ENCODE measurements at regions not wholly inside any gene's neighbourhood (a gene's known extent, or its start where the extent isn't known, plus 50 kb on each side); places are given as distances from the start of the nearest gene placed in this dataset.

DNA sequence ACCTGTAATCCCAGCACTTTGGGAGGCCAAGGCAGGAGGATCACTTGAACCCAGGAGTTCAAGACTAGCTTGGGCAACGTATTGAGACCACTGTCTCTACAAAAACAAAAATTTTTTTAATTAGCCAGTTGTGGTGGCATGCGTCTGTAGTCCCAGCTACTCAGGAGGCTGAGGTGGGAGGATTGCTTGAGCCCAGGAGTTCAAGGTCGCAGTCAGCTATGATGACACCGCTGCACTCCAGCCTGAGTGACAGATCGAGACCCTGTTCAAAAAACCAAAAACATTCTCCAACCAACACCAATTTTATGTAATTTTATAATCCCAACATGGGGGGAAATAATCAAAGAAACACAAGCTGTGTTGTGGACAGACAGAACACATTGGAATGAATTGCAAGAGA is 54.6 kb upstream of the TNRC6A start:
- no peak overlapping the region for H3K4me3 ChIP-seq
- no peaks in the 10 kb centered on the region for H3K9me3 ChIP-seq
- no peaks in the 10 kb centered on the region for H3K4me1 ChIP-seq
- no peaks in the 10 kb centered on the region for H3K36me3 ChIP-seq
- no peaks in the 10 kb centered on the region for H3K27me3 ChIP-seq
- H3K27ac ChIP-seq, result no peak overlapping the region
- TF ChIP-seq, protein P1, sequence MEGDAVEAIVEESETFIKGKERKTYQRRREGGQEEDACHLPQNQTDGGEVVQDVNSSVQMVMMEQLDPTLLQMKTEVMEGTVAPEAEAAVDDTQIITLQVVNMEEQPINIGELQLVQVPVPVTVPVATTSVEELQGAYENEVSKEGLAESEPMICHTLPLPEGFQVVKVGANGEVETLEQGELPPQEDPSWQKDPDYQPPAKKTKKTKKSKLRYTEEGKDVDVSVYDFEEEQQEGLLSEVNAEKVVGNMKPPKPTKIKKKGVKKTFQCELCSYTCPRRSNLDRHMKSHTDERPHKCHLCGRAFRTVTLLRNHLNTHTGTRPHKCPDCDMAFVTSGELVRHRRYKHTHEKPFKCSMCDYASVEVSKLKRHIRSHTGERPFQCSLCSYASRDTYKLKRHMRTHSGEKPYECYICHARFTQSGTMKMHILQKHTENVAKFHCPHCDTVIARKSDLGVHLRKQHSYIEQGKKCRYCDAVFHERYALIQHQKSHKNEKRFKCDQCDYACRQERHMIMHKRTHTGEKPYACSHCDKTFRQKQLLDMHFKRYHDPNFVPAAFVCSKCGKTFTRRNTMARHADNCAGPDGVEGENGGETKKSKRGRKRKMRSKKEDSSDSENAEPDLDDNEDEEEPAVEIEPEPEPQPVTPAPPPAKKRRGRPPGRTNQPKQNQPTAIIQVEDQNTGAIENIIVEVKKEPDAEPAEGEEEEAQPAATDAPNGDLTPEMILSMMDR (IDR thresholded peaks at IDR 0.05), result no peak
- TF ChIP-seq POLR2A (IDR thresholded peaks at IDR 0.05), result no peak
- no peak for DNase-seq

DNA sequence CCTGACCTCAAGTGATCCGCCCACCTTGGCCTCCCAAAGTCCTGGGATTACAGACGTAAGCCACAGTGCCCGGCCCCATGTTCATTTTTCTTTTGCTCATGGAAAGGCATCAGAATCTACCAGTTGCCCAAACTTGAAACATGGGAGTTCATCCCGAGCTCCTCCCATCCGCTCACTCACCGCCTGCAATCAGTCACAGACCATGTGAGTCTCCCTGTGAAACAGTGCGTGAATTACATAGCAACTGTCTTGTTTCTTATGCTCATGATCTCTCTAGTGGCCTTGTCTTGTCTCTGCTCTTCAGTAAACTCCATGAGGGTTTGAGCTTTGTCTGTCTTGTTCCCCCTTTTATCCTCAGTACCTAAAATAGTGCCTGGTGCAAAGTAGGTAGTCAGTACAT is 52.1 kb upstream of the TNRC6A start:
- Histone ChIP-seq H3K27me3 (no peaks in the 10 kb centered on the region), H3K36me3 (no peaks in the 10 kb centered on the region), H3K4me3 (no peak overlapping the region), H3K27ac (no peak overlapping the region), H3K4me1 (no peaks in the 10 kb centered on the region), H3K9me3 (no peaks in the 10 kb centered on the region)
- no peak for DNase-seq
- no peak for TF ChIP-seq POLR2A (IDR thresholded peaks at IDR 0.05)
- TF ChIP-seq, protein P1 (IDR thresholded peaks at IDR 0.05), result no peak

Data from Peyer's patch (tissue), 4 donors.